GM23248 (cell line): ENCODE measurements at regions not wholly inside any gene's neighbourhood (a gene's known extent, or its start where the extent isn't known, plus 50 kb on each side); places are given as distances from the start of the nearest gene placed in this dataset.

Source experiments
- DNase-seq: peaks from one replicate; pipeline ENCODE4 v3.0.0-alpha.2; 2015
- H2AFZ ChIP-seq: fragments of 200-600 bp; sonication (generic); 2 replicates; pipeline ENCODE4 v1.6.1; 2016; ENCODE audit warnings: antibody characterized with exemption
- H3F3A ChIP-seq: fragments of 200-600 bp; sonication (generic); 2 replicates; pipeline ENCODE4 v1.6.1; 2016; ENCODE audit warnings: mild to moderate bottlenecking, antibody characterized with exemption, mixed run types; ENCODE audit not compliant: insufficient read depth
- H3K27ac ChIP-seq: fragments of 200-600 bp; sonication (generic); 2 replicates; pipeline ENCODE4 v1.5.1; 2016; ENCODE audit warnings: mild to moderate bottlenecking
- H3K27me3 ChIP-seq: fragments of 200-600 bp; sonication (generic); replicated peaks from 2 replicates; pipeline ENCODE4 v1.6.1; 2016; ENCODE audit warnings: mild to moderate bottlenecking; ENCODE audit not compliant: insufficient read depth
- H3K36me3 ChIP-seq: fragments of 200-600 bp; sonication (generic); 2 replicates; pipeline ENCODE4 v1.6.1; 2016; ENCODE audit warnings: low read depth, mild to moderate bottlenecking
- H3K4me1 ChIP-seq: fragments of 200-600 bp; sonication (generic); 2 replicates; pipeline ENCODE4 v1.6.1; 2016; ENCODE audit warnings: mild to moderate bottlenecking; ENCODE audit not compliant: insufficient read depth
- H3K4me2 ChIP-seq: fragments of 200-600 bp; sonication (generic); one replicate; pipeline ENCODE4 v1.6.1; 2016; ENCODE audit warnings: mild to moderate bottlenecking; ENCODE audit not compliant: unreplicated experiment
- H3K4me3 ChIP-seq: fragments of 200-600 bp; sonication (generic); 2 replicates; pipeline ENCODE4 v1.5.1; 2016; ENCODE audit warnings: mild to moderate bottlenecking
- H3K79me2 ChIP-seq: fragments of 200-600 bp; sonication (generic); 2 replicates; pipeline ENCODE4 v1.6.1; 2016; ENCODE audit warnings: mild to moderate bottlenecking; ENCODE audit not compliant: insufficient read depth
- H3K9ac ChIP-seq: fragments of 200-600 bp; sonication (generic); 2 replicates; pipeline ENCODE4 v1.6.1; 2016; ENCODE audit warnings: mild to moderate bottlenecking
- H3K9me2 ChIP-seq: fragments of 200-600 bp; sonication (generic); 2 replicates; pipeline ENCODE4 v1.6.1; 2016; ENCODE audit warnings: mixed run types, mild to moderate bottlenecking, moderate library complexity; ENCODE audit not compliant: insufficient read depth
- H3K9me3 ChIP-seq: fragments of 200-600 bp; sonication (generic); one replicate; pipeline ENCODE4 v1.6.1; 2017; ENCODE audit warnings: low read depth
- H4K20me1 ChIP-seq: fragments of 200-600 bp; sonication (generic); 2 replicates; pipeline ENCODE4 v1.6.0; 2016; ENCODE audit not compliant: insufficient read depth
- EZH2 ChIP-seq: fragments of 200-600 bp; sonication (generic); IDR thresholded peaks from 2 replicates; pipeline ENCODE4 v1.6.1; 2018; ENCODE audit warnings: antibody characterized with exemption, mild to moderate bottlenecking; ENCODE audit not compliant: insufficient read depth, poor library complexity, severe bottlenecking
- EZH2phosphoT487 ChIP-seq: fragments of 200-600 bp; sonication (generic); IDR thresholded peaks from 2 replicates; pipeline ENCODE4 v1.6.1; 2018; ENCODE audit warnings: antibody characterized with exemption, moderate library complexity, mild to moderate bottlenecking, low read depth; ENCODE audit not compliant: insufficient read depth
- WGBS, 2 experiments: methylation state at CpG; one replicate each; pipeline ENCODE4 v1.1.6; 2015 to 2017; ENCODE audit warnings: low lambda C conversion rate in 2 of 2, low coverage in 1 of 2; ENCODE audit errors: missing lambda C conversion rate in 2 of 2; 5-methylcytosine and 5-hydroxymethylcytosine counted together
- in situ Hi-C: fragments of 300-500 bp; cut with MboI; formaldehyde crosslinking; loops from 2 replicates; pipeline ENCODE4 v1.15.0; 2020

DNA sequence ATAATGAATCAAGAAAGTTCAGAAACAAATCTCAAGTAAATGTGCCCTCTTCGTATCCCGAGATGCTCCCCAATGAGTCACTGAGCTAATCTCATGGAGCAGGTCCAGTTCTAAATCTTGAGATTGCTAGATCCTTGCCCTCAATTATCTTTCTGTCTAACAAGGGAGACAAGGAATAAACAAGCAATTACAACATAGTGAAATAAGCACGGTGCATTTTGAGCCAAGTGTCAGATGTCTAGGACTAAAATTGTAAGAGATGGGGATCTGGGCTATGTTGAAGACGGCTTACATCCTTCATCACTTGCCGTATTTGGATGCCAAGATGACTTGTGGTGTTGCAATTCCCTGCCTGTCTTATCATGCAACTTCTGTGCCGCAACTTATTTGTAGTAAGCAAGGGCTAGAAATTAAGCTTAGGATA is 56.5 kb upstream of the ADGRF1 start:
- 9 to 15% methylated on average over 6 of the region's 6 CpGs for WGBS, 2 experiments
- DNase-seq: no peak
- no peaks in the 10 kb centered on the region for H3F3A ChIP-seq
- H3K9ac ChIP-seq: no peak overlapping the region
- no peak overlapping the region for H2AFZ ChIP-seq
- no peaks in the 10 kb centered on the region for H4K20me1 ChIP-seq
- no peak for TF ChIP-seq EZH2
- TF ChIP-seq EZH2phosphoT487: no peak
- no peaks in the 10 kb centered on the region for H3K4me1 ChIP-seq
- in situ Hi-C loops: loop anchor here (10.0 kb wide), 1 partner anchor 206 kb away; the partner anchor contains the start of gene TNFRSF21
- H3K4me2 ChIP-seq: no peak overlapping the region
- no peaks in the 10 kb centered on the region for H3K27me3 ChIP-seq
- no peaks in the 10 kb centered on the region for H3K36me3 ChIP-seq
- no peak overlapping the region for H3K4me3 ChIP-seq
- H3K27ac ChIP-seq: no peak overlapping the region
- no peaks in the 10 kb centered on the region for H3K9me3 ChIP-seq
- no peaks in the 10 kb centered on the region for H3K79me2 ChIP-seq
- no peaks in the 10 kb centered on the region for H3K9me2 ChIP-seq

DNA sequence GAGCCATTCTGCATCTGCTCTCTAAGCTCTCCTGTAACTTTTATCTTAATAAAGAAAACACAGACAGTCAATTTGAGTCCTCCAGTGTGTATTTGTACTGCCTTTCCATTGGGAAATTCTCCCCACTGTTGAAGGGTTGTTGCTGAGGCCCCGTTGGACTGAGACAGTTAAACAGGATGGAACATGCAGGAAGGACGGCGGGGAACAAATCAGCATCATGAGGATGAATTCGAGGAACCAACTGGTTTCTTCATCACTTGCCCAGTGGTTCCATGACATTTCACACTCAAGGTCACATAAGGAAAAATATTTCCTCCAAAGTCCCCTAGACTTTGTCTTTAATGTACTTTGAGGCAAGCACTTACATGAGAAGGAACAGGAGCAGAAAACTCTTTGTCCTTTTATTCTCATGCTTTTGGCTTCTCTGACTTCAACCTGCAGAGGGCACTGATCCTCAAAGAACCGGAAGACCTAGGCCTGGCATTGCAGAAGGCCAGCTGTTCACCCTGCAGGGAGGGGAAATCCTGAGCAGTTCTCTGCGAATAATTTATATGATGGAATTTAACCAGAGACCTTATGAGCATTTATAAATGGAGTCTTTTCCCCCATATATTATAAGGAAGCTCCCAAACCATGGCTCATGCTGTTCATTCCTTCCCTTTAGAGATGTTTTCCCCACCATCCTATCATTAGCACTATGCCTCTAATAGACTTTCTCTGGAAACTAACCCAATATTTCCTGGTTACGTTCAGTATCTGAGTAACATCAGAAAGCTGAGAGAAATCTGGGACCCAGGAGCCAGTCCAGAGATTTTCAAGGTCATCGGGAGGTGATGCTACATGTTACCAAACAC is 55.2 kb upstream of the ADGRF1 start:
- H3K79me2 ChIP-seq: no peaks in the 10 kb centered on the region
- H3K9ac ChIP-seq: no peak overlapping the region
- no peaks in the 10 kb centered on the region for H3K4me1 ChIP-seq
- WGBS, 2 experiments: 52% methylated on average over 8 of the region's 8 CpGs
- H3K36me3 ChIP-seq: no peaks in the 10 kb centered on the region
- no peaks in the 10 kb centered on the region for H3K9me3 ChIP-seq
- no peaks in the 10 kb centered on the region for H3F3A ChIP-seq
- no peak for TF ChIP-seq EZH2phosphoT487
- TF ChIP-seq EZH2: no peak
- H4K20me1 ChIP-seq: no peaks in the 10 kb centered on the region
- no peaks in the 10 kb centered on the region for H3K27me3 ChIP-seq
- no peak overlapping the region for H3K4me2 ChIP-seq
- DNase-seq: peak; percentile 81
- in situ Hi-C loops: loop anchor here (10.0 kb wide), 1 partner anchor 207 kb away; the partner anchor contains the start of gene TNFRSF21
- no peak overlapping the region for H3K27ac ChIP-seq
- H3K9me2 ChIP-seq: no peaks in the 10 kb centered on the region
- H2AFZ ChIP-seq: no peak overlapping the region
- no peak overlapping the region for H3K4me3 ChIP-seq

DNA sequence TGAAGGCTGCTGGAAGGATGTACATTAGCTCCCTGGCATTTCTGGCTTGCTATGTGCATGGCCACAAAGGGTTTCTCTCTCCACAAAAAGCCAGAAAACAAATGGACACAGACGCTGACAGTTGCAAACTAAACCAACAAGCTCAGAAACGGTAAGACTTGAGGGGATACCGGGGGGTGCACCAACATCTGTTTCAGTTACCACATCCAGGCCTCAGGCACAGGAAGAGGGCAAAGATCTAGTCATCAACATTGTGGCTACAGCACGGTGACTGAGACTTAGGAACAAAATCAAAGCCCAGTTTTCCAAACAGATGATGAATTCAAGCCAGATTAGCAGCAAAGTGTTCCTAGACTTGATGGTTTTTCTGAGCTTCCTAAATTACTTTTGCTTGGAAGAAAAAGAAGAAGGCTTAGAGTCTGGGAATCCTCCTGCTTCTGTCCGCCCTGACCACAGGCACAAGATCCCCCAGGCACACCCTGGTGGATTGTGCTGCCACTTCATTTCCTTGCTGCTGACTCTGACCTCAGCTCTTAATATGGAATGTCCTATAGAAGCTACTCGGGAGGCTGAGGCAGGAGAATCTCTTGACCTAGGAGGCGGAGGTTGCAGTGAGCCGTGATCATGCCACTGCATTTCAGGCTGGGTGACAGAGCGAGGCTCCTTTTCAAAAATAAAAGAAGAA is 54.2 kb upstream of the ADGRF1 start:
- H3F3A ChIP-seq: no peaks in the 10 kb centered on the region
- no peaks in the 10 kb centered on the region for H3K79me2 ChIP-seq
- no peak overlapping the region for H2AFZ ChIP-seq
- no peaks in the 10 kb centered on the region for H4K20me1 ChIP-seq
- no peaks in the 10 kb centered on the region for H3K9me2 ChIP-seq
- in situ Hi-C loops: loop anchor here (10.0 kb wide), 1 partner anchor 208 kb away; the partner anchor contains the start of gene TNFRSF21
- no peaks in the 10 kb centered on the region for H3K27me3 ChIP-seq
- TF ChIP-seq EZH2: no peak
- no peak for TF ChIP-seq EZH2phosphoT487
- no peaks in the 10 kb centered on the region for H3K9me3 ChIP-seq
- no peaks in the 10 kb centered on the region for H3K4me1 ChIP-seq
- 49 to 50% methylated on average over 9 of the region's 9 CpGs for WGBS, 2 experiments
- no peak overlapping the region for H3K27ac ChIP-seq
- H3K9ac ChIP-seq: no peak overlapping the region
- H3K4me2 ChIP-seq: no peak overlapping the region
- no peak for DNase-seq
- H3K4me3 ChIP-seq: no peak overlapping the region
- H3K36me3 ChIP-seq: no peaks in the 10 kb centered on the region

DNA sequence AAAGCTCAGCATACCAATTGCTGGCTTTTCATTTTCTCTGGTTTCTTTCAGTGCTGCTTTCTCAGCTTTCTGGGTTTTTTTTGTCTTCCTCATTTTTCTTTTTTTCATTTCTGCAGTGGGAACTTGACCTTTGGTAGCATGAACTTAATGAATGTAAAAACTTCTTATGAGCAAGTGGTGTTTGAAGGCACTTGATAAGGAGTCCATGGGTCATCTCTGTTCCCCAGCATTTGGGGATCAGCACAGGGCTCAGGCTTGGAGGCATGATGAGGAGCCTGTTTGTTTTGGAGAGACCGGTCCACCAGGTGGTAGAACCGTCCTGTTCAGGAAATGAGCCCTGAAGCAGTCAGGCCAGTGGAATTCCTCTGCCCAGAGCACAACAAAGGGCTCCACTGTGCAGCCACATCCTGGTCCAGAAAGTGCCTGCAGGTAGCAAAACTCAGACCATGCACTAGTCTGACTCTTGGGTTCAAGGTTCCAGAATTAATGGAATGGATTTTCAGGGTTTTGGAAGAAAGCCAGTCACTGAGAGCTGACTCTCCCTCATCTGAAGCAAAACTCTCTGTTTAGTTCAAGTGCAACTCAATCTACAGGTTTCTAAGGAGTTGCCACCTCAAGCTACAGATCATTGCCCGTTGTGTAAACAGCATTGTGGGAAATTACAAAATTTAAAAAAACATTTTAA is 52.3 kb upstream of the ADGRF1 start:
- Histone ChIP-seq H3K27ac (no peak overlapping the region), H3F3A (no peaks in the 10 kb centered on the region)

More for the DNA sequence above, 52.3 kb upstream of the ADGRF1 start:
- Histone ChIP-seq H4K20me1 (no peaks in the 10 kb centered on the region), H3K9me2 (no peaks in the 10 kb centered on the region), H3K36me3 (no peaks in the 10 kb centered on the region), H3K79me2 (no peaks in the 10 kb centered on the region), H3K4me3 (no peak overlapping the region), H3K4me2 (no peak overlapping the region), H3K4me1 (no peaks in the 10 kb centered on the region), H3K9ac (no peak overlapping the region), H2AFZ (no peak overlapping the region), H3K27me3 (no peaks in the 10 kb centered on the region), H3K9me3 (no peaks in the 10 kb centered on the region)
- WGBS, 2 experiments: 43 to 47% methylated on average over 3 of the region's 3 CpGs
- in situ Hi-C loops: loop anchor here (10.0 kb wide), 1 partner anchor 210 kb away; the partner anchor contains the start of gene TNFRSF21
- TF ChIP-seq EZH2 (no peak), EZH2phosphoT487 (no peak)
- no peak for DNase-seq
